Fibroblast of upper back skin (primary cell): ENCODE measurements at regions not wholly inside any gene's neighbourhood (a gene's known extent, or its start where the extent isn't known, plus 50 kb on each side); places are given as distances from the start of the nearest gene placed in this dataset.
"Not testable (repeated sequence)": the region's sequence is repeated elsewhere in the genome, so short reads cannot be mapped to it uniquely, and the experiment has no call there.

Experiments
- DNase-seq: peaks from one replicate; pipeline ENCODE4 v3.0.0-alpha.2; 2013

GRCh38 chr14:84496677-84497076 lies 1033.3 kb upstream of the FLRT2 start:
- DNase-seq, result no peak

GRCh38 chr14:84512823-84513222 lies 1017.1 kb upstream of the FLRT2 start:
- DNase-seq, result not testable (repeated sequence)

GRCh38 chr14:84519836-84520235 lies 1010.1 kb upstream of the FLRT2 start:
- DNase-seq, result no peak

GRCh38 chr14:84520711-84521338 lies 1009.1 kb upstream of the FLRT2 start:
- DNase-seq, result peak; percentile 77

GRCh38 chr14:84523746-84524145 lies 1006.2 kb upstream of the FLRT2 start:
- no peak for DNase-seq

GRCh38 chr14:84527706-84528105 lies 1002.2 kb upstream of the FLRT2 start:
- no peak for DNase-seq

GRCh38 chr14:84532016-84532415 lies 997.9 kb upstream of the FLRT2 start:
- no peak for DNase-seq

GRCh38 chr14:84533181-84533725 lies 996.7 kb upstream of the FLRT2 start:
- DNase-seq, result no peak

GRCh38 chr14:84533791-84534190 lies 996.2 kb upstream of the FLRT2 start:
- no peak for DNase-seq

GRCh38 chr14:84535484-84535883 lies 994.5 kb upstream of the FLRT2 start:
- no peak for DNase-seq

GRCh38 chr14:84535976-84536375 lies 994.0 kb upstream of the FLRT2 start:
- no peak for DNase-seq

- peak; percentile 2 for DNase-seq
These were observed 988.9 kb upstream of the FLRT2 start for GRCh38 chr14:84541018-84541417.

- no peak for DNase-seq
These were observed 986.1 kb upstream of the FLRT2 start for GRCh38 chr14:84543859-84544258.

GRCh38 chr14:84544486-84545131 lies 985.3 kb upstream of the FLRT2 start:
- peak; percentile 10 for DNase-seq

GRCh38 chr14:84546236-84546635 lies 983.7 kb upstream of the FLRT2 start:
- no peak for DNase-seq

- no peak for DNase-seq
These were observed 975.8 kb upstream of the FLRT2 start for GRCh38 chr14:84554136-84554535.

GRCh38 chr14:84555493-84555892 lies 974.5 kb upstream of the FLRT2 start:
- DNase-seq, result no peak

- DNase-seq, result no peak
These were observed 963.8 kb upstream of the FLRT2 start for GRCh38 chr14:84566109-84566508.

- DNase-seq, result no peak
These were observed 954.3 kb upstream of the FLRT2 start for GRCh38 chr14:84575681-84576080.

- no peak for DNase-seq
These were observed 950.7 kb upstream of the FLRT2 start for GRCh38 chr14:84579292-84579691.

- DNase-seq, result no peak
These were observed 948.9 kb upstream of the FLRT2 start for GRCh38 chr14:84581041-84581440.

GRCh38 chr14:84584511-84584910 lies 945.4 kb upstream of the FLRT2 start:
- peak; percentile 58 for DNase-seq

- DNase-seq, result no peak
These were observed 938.0 kb upstream of the FLRT2 start for GRCh38 chr14:84591827-84592445.

- DNase-seq, result no peak
These were observed 937.2 kb upstream of the FLRT2 start for GRCh38 chr14:84592770-84593169.
